CD4-positive, alpha-beta T cell treated with Interferon alpha-2 for 1 hour (primary cell): ENCODE measurements at regions not wholly inside any gene's neighbourhood (a gene's known extent, or its start where the extent isn't known, plus 50 kb on each side); places are given as distances from the start of the nearest gene placed in this dataset.
"Not testable (repeated sequence)": the region's sequence is repeated elsewhere in the genome, so short reads cannot be mapped to it uniquely, and the experiment has no call there.

Source experiments
- DNase-seq, 2 donors: peaks; one replicate each; pipeline ENCODE4 v3.0.0-alpha.2; 2020 to 2022

GRCh38 chr16:29355339-29356059, 51.0 kb downstream of the NPIPB11 start:
- DNase-seq = not testable (repeated sequence)

GRCh38 chr16:29354449-29354848, 52.1 kb downstream of the NPIPB11 start:
- DNase-seq = not testable (repeated sequence)

GRCh38 chr16:29352617-29352999, 53.9 kb downstream of the NPIPB11 start:
- DNase-seq = not testable (repeated sequence)

- not testable (repeated sequence) for DNase-seq
These were observed 54.4 kb downstream of the NPIPB11 start for GRCh38 chr16:29351970-29352616.

GRCh38 chr16:29351271-29351969, 55.1 kb downstream of the NPIPB11 start:
- not testable (repeated sequence) for DNase-seq

GRCh38 chr16:29349966-29350365, 56.5 kb downstream of the NPIPB11 start:
- DNase-seq = not testable (repeated sequence)

GRCh38 chr16:29348748-29349147, 57.8 kb downstream of the NPIPB11 start:
- not testable (repeated sequence) for DNase-seq

- DNase-seq = not testable (repeated sequence)
These were observed 58.3 kb downstream of the NPIPB11 start for GRCh38 chr16:29348123-29348690.

GRCh38 chr16:29346796-29347580, 59.5 kb downstream of the NPIPB11 start:
- DNase-seq = peak in 1 of 2 donors; percentile 3

GRCh38 chr16:29346203-29346602, 60.3 kb downstream of the NPIPB11 start:
- DNase-seq = not testable (repeated sequence)

GRCh38 chr16:29342937-29343336, 63.6 kb downstream of the NPIPB11 start:
- not testable (repeated sequence) for DNase-seq

- DNase-seq = not testable (repeated sequence)
These were observed 65.6 kb downstream of the NPIPB11 start for GRCh38 chr16:29340779-29341438.

- not testable (repeated sequence) for DNase-seq
These were observed 66.3 kb downstream of the NPIPB11 start for GRCh38 chr16:29340235-29340634.

GRCh38 chr16:29338821-29339700, 67.5 kb downstream of the NPIPB11 start:
- peak; percentile 12 to 75 for DNase-seq

GRCh38 chr16:29337385-29337901, 69.1 kb downstream of the NPIPB11 start:
- not testable (repeated sequence) for DNase-seq

- not testable (repeated sequence) for DNase-seq
These were observed 71.0 kb downstream of the NPIPB11 start for GRCh38 chr16:29335549-29335846.

- not testable (repeated sequence) for DNase-seq
These were observed 71.5 kb downstream of the NPIPB11 start for GRCh38 chr16:29334776-29335548.

- DNase-seq = not testable (repeated sequence)
These were observed 72.9 kb downstream of the NPIPB11 start for GRCh38 chr16:29333492-29334097.

GRCh38 chr16:29330623-29331022, 75.9 kb downstream of the NPIPB11 start:
- not testable (repeated sequence) for DNase-seq
